Left lung (tissue), 4 donors: ENCODE measurements at regions not wholly inside any gene's neighbourhood (a gene's known extent, or its start where the extent isn't known, plus 50 kb on each side); places are given as distances from the start of the nearest gene placed in this dataset.
"Not testable (repeated sequence)": the region's sequence is repeated elsewhere in the genome, so short reads cannot be mapped to it uniquely, and the experiment has no call there.

Experiments
- ATAC-seq: fragments of 200-7000 bp; cut with Tn5 transposase; one replicate; pipeline ENCODE4 v1.9.1; 2020; ENCODE audit warnings: moderate library complexity
- DNase-seq, 4 donors: peaks; one replicate each; pipeline ENCODE4 v3.0.0-alpha.2; 2013 to 2020
- H3K27ac ChIP-seq, 2 donors: fragments of 200-600 bp; sonication (generic) in 1 of 2; one replicate each; pipeline versions ENCODE4 v1.5.0 to v1.8.0; 2020 to 2021
- H3K27me3 ChIP-seq, 2 donors: fragments of 200-600 bp; sonication (generic) in 1 of 2; one replicate each; pipeline versions ENCODE4 v1.5.0 to v1.8.0; 2020 to 2021
- H3K36me3 ChIP-seq, 2 donors: fragments of 200-600 bp; sonication (generic) in 1 of 2; one replicate each; pipeline versions ENCODE4 v1.5.0 to v1.8.0; 2020 to 2021
- H3K4me1 ChIP-seq, 2 donors: fragments of 200-600 bp; one replicate each; pipeline ENCODE4 v1.8.0; 2021
- H3K4me3 ChIP-seq, 2 donors: fragments of 200-600 bp; sonication (generic) in 1 of 2; one replicate each; pipeline versions ENCODE4 v1.5.0 to v1.8.0; 2020 to 2021; ENCODE audit warnings: mild to moderate bottlenecking in 1 of 2
- H3K9me3 ChIP-seq, 2 donors: fragments of 200-600 bp; sonication (generic) in 1 of 2; one replicate each; pipeline versions ENCODE4 v1.5.0 to v1.8.0; 2020 to 2021
- intact Hi-C, 2 donors: fragments of 100-400 bp; cut with DNase I; formaldehyde crosslinking; loops; one replicate each; pipeline versions ENCODE4 v1.11.2 to v1.14.2; 2022
- TF ChIP-seq, protein P1 (sequence below), 2 donors: fragments of 200-600 bp; sonication (generic) in 1 of 2; IDR thresholded peaks; one replicate each; pipeline versions ENCODE4 v1.5.0 to v1.8.0; 2021; ENCODE audit warnings: antibody characterized with exemption in 2 of 2
- donor health status: DM: no; HTN: yes; CAD: no.
- donor health status: DM: no; HTN: no; CAD: no.

DNA sequence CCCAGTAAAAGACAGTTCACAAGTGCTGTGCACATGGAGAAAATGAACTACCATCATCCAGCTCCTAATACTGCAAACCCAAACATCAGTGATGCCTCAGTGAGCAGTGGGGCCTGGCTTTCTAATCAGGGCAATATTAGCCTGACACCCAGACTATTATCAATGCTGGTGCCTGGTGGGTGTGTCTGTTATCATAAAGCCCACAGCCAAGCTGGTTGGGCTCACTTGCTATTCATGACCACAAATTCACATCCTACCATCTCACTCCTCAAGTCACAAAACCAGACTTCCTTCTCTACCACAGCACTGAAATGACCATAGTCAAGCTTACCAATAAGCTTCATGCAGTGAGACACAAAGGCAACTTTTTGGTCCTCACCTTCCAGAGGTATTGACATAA, 180.8 kb upstream of the PLN start:
- DNase-seq (no peak), ATAC-seq (no peak)
- H3K27me3 ChIP-seq: no peaks in the 10 kb centered on the region
- intact Hi-C loops: no loop called here
- no peaks in the 10 kb centered on the region for H3K36me3 ChIP-seq
- H3K27ac ChIP-seq: no peak overlapping the region
- TF ChIP-seq, protein P1, sequence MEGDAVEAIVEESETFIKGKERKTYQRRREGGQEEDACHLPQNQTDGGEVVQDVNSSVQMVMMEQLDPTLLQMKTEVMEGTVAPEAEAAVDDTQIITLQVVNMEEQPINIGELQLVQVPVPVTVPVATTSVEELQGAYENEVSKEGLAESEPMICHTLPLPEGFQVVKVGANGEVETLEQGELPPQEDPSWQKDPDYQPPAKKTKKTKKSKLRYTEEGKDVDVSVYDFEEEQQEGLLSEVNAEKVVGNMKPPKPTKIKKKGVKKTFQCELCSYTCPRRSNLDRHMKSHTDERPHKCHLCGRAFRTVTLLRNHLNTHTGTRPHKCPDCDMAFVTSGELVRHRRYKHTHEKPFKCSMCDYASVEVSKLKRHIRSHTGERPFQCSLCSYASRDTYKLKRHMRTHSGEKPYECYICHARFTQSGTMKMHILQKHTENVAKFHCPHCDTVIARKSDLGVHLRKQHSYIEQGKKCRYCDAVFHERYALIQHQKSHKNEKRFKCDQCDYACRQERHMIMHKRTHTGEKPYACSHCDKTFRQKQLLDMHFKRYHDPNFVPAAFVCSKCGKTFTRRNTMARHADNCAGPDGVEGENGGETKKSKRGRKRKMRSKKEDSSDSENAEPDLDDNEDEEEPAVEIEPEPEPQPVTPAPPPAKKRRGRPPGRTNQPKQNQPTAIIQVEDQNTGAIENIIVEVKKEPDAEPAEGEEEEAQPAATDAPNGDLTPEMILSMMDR (IDR thresholded peaks at IDR 0.05): no peak
- H3K4me1 ChIP-seq: no peaks in the 10 kb centered on the region
- no peak overlapping the region for H3K4me3 ChIP-seq
- peaks cover 0 to 12% of the 10 kb centered on the region in 2 donors for H3K9me3 ChIP-seq

DNA sequence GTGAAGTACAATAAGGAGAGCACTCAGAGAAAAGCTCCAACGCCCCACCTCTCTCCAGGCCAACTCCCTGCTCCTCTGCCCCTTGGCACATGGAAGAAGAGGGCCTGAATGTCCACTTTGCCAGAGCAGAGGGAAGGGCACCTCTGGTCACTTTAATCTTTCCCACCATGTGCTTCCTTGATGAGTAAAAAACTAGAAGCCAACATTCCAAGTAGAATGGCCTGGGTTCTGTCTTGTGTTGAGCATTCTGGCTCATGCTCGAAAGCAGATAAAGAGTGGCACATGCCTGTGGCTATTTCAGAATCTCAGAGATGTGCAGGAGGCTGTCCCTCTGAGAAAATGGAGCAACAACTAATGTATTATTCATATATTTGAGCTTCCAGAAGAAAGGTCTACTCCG, 177.4 kb upstream of the PLN start:
- ATAC-seq (peak; percentile 57), DNase-seq (no peak)
- Histone ChIP-seq H3K36me3 (no peaks in the 10 kb centered on the region), H3K9me3 (peaks cover 0 to 12% of the 10 kb centered on the region in 2 donors), H3K4me1 (no peaks in the 10 kb centered on the region), H3K27me3 (no peaks in the 10 kb centered on the region), H3K27ac (no peak overlapping the region), H3K4me3 (no peak overlapping the region)
- TF ChIP-seq, protein P1 (IDR thresholded peaks at IDR 0.05): no peak
- intact Hi-C loops: no loop called here

DNA sequence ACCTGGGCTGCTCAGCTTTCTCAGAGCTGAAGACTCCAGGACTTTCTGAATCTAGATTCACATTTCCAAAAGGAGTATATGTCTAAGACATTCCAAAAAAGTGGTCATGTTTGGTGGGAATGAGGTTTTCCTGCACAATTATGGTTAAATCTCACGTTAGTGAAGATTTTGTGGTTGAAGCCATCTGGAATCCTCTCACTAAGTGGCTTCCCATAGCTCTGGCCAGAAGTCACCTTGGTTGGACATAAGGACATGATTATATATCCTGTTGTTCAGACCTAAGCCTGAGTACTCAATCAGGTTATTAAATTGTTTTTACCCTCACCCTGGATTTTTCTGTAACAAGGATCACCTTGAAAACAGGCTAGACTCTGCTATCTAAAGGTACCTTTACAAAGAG, 176.1 kb upstream of the PLN start:
- Histone ChIP-seq H3K4me3 (no peak overlapping the region), H3K27me3 (no peaks in the 10 kb centered on the region), H3K27ac (no peak overlapping the region), H3K36me3 (no peaks in the 10 kb centered on the region), H3K9me3 (peaks cover 0 to 12% of the 10 kb centered on the region in 2 donors), H3K4me1 (no peaks in the 10 kb centered on the region)
- no peak for ATAC-seq
- TF ChIP-seq, protein P1 (IDR thresholded peaks at IDR 0.05): no peak
- intact Hi-C loops: no loop called here
- DNase-seq: no peak

DNA sequence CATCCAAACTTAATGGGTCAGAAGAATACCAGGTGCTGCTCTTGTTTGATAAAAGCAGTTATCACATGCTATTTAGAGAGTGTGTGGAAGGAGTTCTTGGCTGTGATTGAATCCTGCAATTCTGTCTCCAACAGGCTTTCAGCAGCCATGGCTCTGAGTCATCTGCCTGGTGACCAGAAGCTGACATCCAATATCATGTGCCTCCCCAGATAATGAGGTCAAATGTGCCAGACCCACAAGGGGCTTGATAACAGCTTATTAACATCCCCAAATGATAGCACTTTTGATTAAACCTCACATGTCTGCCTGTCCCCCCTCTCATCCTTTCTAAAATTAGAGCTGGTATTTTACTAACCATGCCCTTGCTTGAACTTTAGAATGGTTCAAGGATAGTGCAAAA, 175.7 kb upstream of the PLN start:
- TF ChIP-seq, protein P1 (IDR thresholded peaks at IDR 0.05): no peak
- H3K36me3 ChIP-seq: no peaks in the 10 kb centered on the region
- no peaks in the 10 kb centered on the region for H3K4me1 ChIP-seq
- H3K9me3 ChIP-seq: peaks cover 0 to 12% of the 10 kb centered on the region in 2 donors
- ATAC-seq: no peak
- intact Hi-C loops: no loop called here
- no peak overlapping the region for H3K27ac ChIP-seq
- no peak for DNase-seq
- no peaks in the 10 kb centered on the region for H3K27me3 ChIP-seq
- H3K4me3 ChIP-seq: no peak overlapping the region

DNA sequence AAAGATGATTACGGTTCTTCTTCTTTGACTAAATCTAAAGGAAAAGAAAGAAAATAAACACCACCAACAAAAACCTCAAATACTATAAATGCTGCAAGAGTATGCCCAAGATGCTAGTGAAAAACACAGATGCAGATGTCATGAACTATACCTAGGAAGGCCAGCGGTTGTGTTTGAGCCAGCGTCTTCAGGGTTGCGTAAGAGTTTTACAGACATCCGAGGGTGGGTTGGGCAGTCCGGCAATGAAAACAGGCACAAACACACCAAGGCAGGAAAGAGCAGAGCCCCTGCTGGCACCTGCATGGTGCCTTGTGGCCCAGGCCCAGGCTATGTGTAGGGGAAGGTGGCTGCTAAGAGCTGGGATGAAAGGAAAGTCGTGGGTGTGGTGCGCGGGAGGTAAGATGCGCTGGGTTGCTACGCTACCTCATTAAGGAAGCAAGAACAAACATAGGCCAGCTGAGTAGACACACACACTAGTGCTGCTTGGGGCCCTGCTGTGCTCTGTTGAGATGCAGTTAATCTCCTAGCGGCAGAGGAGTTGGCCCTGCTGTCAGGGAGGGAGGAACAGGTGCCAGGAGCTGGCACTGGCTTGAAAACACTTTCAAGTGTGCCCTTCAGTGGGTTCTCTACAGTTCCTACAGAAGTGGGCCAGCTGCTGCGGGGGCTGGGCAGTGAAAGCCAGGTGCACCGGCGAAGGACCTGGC, 170.2 kb upstream of the PLN start:
- Histone ChIP-seq H3K27ac (no peak overlapping the region), H3K4me1 (peaks cover 0 to 3% of the 10 kb centered on the region in 2 donors), H3K27me3 (no peaks in the 10 kb centered on the region), H3K9me3 (peaks cover 0 to 6% of the 10 kb centered on the region in 2 donors), H3K4me3 (no peak overlapping the region), H3K36me3 (no peaks in the 10 kb centered on the region)
- intact Hi-C loops: no loop called here
- TF ChIP-seq, protein P1 (IDR thresholded peaks at IDR 0.05): no peak
- DNase-seq (peak; percentile 9 to 72 (median 59)), ATAC-seq (peak; percentile 97)

DNA sequence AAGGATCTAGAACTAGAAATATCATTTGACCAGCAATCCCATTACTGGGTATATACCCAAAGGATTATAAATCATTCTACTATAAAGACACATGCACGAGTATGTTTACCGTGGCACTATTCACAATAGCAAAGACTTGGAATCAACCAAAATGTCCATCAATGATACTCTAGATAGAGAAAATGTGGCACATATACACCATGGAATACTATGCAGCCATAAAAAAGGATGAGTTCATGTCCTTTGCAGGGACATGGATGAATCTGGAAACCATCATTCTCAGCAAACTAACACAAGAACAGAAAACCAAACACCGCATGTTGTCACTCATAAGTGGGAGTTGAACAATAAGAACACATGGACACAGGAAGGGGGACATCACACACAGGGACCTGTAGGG, 167.5 kb upstream of the PLN start:
- H3K27me3 ChIP-seq, DNase-seq, H3K36me3 ChIP-seq, H3K9me3 ChIP-seq, H3K4me1 ChIP-seq, H3K4me3 ChIP-seq, H3K27ac ChIP-seq, ATAC-seq, intact Hi-C loops: not testable (repeated sequence)
